DND-41 (cell line): ENCODE measurements at regions not wholly inside any gene's neighbourhood (a gene's known extent, or its start where the extent isn't known, plus 50 kb on each side); places are given as distances from the start of the nearest gene placed in this dataset.

ENCODE experiments used
- ATAC-seq: fragments of 200-7000 bp; cut with Tn5 transposase; 3 replicates; pipeline ENCODE4 v1.9.1; 2021; ENCODE audit warnings: low read depth; ENCODE audit not compliant: insufficient read depth
- DNase-seq: peaks from one replicate; pipeline ENCODE4 v3.0.0-alpha.2; 2020
- H2AFZ ChIP-seq: 2 replicates; pipeline ENCODE4 v1.6.0; 2012; ENCODE audit warnings: low read depth, low read length
- H3K27ac ChIP-seq: 2 replicates; pipeline ENCODE4 v1.5.1; 2012; ENCODE audit warnings: low read length, inconsistent platforms
- H3K27me3 ChIP-seq: fragments of 200-600 bp; sonication (generic); 2 replicates; pipeline ENCODE4 v1.6.0; 2012; ENCODE audit warnings: low read length, mild to moderate bottlenecking, inconsistent platforms; ENCODE audit not compliant: insufficient read depth, poor library complexity
- H3K36me3 ChIP-seq: 2 replicates; pipeline ENCODE4 v1.5.1; 2012; ENCODE audit warnings: low read length, inconsistent platforms; ENCODE audit not compliant: insufficient read depth
- H3K4me1 ChIP-seq: 2 replicates; pipeline ENCODE4 v1.5.1; 2012; ENCODE audit warnings: mild to moderate bottlenecking, low read length; ENCODE audit not compliant: insufficient read depth
- H3K4me2 ChIP-seq: 2 replicates; pipeline ENCODE4 v1.6.0; 2012; ENCODE audit warnings: mild to moderate bottlenecking, moderate library complexity, low read length, inconsistent platforms; ENCODE audit not compliant: insufficient read depth
- H3K4me3 ChIP-seq, 2 experiments: fragments of 200-600 bp in 1 of 2; shearing (Covaris generic) in 1 of 2; 2 replicates each; pipeline ENCODE4 v1.5.1; 2012 to 2016; ENCODE audit warnings: inconsistent platforms in 2 of 2, low read length in 2 of 2, mild to moderate bottlenecking in 2 of 2, low read depth in 1 of 2, moderate library complexity in 1 of 2
- H3K79me2 ChIP-seq: 2 replicates; pipeline ENCODE4 v1.6.0; 2012; ENCODE audit warnings: low read length, inconsistent platforms; ENCODE audit not compliant: insufficient read depth
- H3K9ac ChIP-seq: 2 replicates; pipeline ENCODE4 v1.6.0; 2012; ENCODE audit warnings: low read depth, mild to moderate bottlenecking, inconsistent platforms, low read length, moderate library complexity
- H3K9me3 ChIP-seq: 2 replicates; pipeline ENCODE4 v1.5.1; 2012; ENCODE audit warnings: low read length, moderate library complexity, mild to moderate bottlenecking, inconsistent platforms; ENCODE audit not compliant: insufficient read depth, severe bottlenecking
- H4K20me1 ChIP-seq: 2 replicates; pipeline ENCODE4 v1.6.0; 2012; ENCODE audit warnings: low read length; ENCODE audit not compliant: insufficient read depth
- CTCF ChIP-seq: IDR thresholded peaks from 2 replicates; pipeline ENCODE4 v1.5.1; 2012; ENCODE audit warnings: borderline replicate concordance, low read length, moderate library complexity, mild to moderate bottlenecking; ENCODE audit not compliant: poor library complexity, severe bottlenecking; ENCODE audit errors: extremely low read depth
- EZH2 ChIP-seq: IDR thresholded peaks from 3 replicates; pipeline ENCODE4 v1.6.1; 2012; ENCODE audit warnings: borderline replicate concordance, low read depth, mild to moderate bottlenecking, moderate library complexity, low read length, inconsistent platforms; ENCODE audit not compliant: severe bottlenecking

GRCh38 chr2:196276421-196276820, 105.0 kb upstream of the STK17B start:
- H3K4me2 ChIP-seq = peak overlapping the region; percentile 42; the same call in 1 of the 2 replicates
- H3K9ac ChIP-seq = peak overlapping the region; percentile 30
- H3K36me3 ChIP-seq = no peaks in the 10 kb centered on the region
- H3K4me1 ChIP-seq = peaks cover 45% of the 10 kb centered on the region
- peak overlapping the region; percentile 78 for H3K27ac ChIP-seq
- TF ChIP-seq EZH2 (no peak), CTCF (no peak)
- no peak overlapping the region for H3K4me3 ChIP-seq
- no peaks in the 10 kb centered on the region for H4K20me1 ChIP-seq
- no peak for ATAC-seq
- no peaks in the 10 kb centered on the region for H3K27me3 ChIP-seq
- no peaks in the 10 kb centered on the region for H3K9me3 ChIP-seq
- H2AFZ ChIP-seq = no peak overlapping the region
- DNase-seq = no peak
- no peaks in the 10 kb centered on the region; the same call in 1 of the 2 replicates for H3K79me2 ChIP-seq

GRCh38 chr2:196277002-196277401, 105.6 kb upstream of the STK17B start:
- Histone ChIP-seq H4K20me1 (no peaks in the 10 kb centered on the region), H3K79me2 (no peaks in the 10 kb centered on the region), H3K4me3 (no peak overlapping the region), H3K27ac (peak overlapping the region; percentile 78; the same call in 1 of the 2 replicates), H3K4me2 (no peak overlapping the region), H3K9me3 (no peaks in the 10 kb centered on the region), H3K27me3 (no peaks in the 10 kb centered on the region), H3K9ac (no peak overlapping the region), H3K36me3 (no peaks in the 10 kb centered on the region), H3K4me1 (peaks cover 45% of the 10 kb centered on the region), H2AFZ (no peak overlapping the region)
- DNase-seq (no peak), ATAC-seq (no peak)
- TF ChIP-seq CTCF = peak; percentile 72
- no peak for TF ChIP-seq EZH2

GRCh38 chr2:196278491-196278911, 107.1 kb upstream of the STK17B start:
- no peak for ATAC-seq
- Histone ChIP-seq H3K27me3 (no peaks in the 10 kb centered on the region), H2AFZ (no peak overlapping the region), H3K36me3 (no peaks in the 10 kb centered on the region), H3K4me1 (peaks cover 35% of the 10 kb centered on the region), H4K20me1 (no peaks in the 10 kb centered on the region), H3K79me2 (no peaks in the 10 kb centered on the region), H3K4me2 (no peak overlapping the region), H3K9ac (no peak overlapping the region), H3K9me3 (no peaks in the 10 kb centered on the region), H3K27ac (no peak overlapping the region), H3K4me3 (no peak overlapping the region)
- no peak for DNase-seq
- TF ChIP-seq EZH2 = no peak
- TF ChIP-seq CTCF = no peak

- Histone ChIP-seq H3K4me3 (no peak overlapping the region), H3K27ac (no peak overlapping the region), H3K9me3 (no peaks in the 10 kb centered on the region), H3K79me2 (no peaks in the 10 kb centered on the region), H3K4me1 (peaks cover 24% of the 10 kb centered on the region), H3K9ac (no peak overlapping the region), H3K36me3 (no peaks in the 10 kb centered on the region), H4K20me1 (no peaks in the 10 kb centered on the region), H3K4me2 (no peak overlapping the region), H2AFZ (no peak overlapping the region), H3K27me3 (no peaks in the 10 kb centered on the region)
- ATAC-seq = no peak
- DNase-seq = no peak
- TF ChIP-seq CTCF (no peak), EZH2 (no peak)
These were observed 108.2 kb upstream of the STK17B start for GRCh38 chr2:196279541-196279940.
